ENCODE measurements at regions not wholly inside any gene's neighbourhood (a gene's known extent, or its start where the extent isn't known, plus 50 kb on each side); places are given as distances from the start of the nearest gene placed in this dataset.

DNA sequence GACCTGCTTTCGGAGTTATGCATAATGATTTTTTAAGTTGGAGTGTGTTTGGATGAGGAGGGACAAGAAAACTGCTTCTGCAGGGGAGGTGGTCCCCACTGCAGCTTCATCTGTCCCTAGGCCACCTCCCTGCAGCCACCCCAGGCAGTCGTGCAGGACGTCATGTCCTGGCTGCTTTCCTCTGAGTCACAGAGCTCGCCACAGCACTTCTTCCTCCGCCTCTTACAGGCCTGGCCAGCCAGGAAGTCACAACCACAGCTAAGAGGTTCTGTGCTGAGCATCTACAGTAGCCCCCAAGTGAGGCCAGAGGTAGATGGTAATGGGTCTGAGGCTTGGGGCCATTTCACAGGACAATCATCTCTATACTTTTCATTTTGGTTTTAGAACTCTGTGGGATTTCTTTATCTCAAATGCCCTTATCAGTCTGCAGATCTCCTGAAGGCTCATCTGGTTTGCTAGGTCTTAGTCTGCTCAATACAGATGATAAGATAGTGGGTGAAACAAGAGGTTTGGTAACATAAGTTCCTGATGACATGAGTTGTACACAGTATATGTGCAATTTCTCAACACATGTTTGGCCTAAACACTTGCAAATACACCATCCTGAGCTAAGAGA, 106.4 kb downstream of the ARF6 start:
- DNase-seq = no peak

- no peak for DNase-seq
These were observed 107.0 kb downstream of the ARF6 start for GRCh38 chr14:49999826-50000379.

GRCh38 chr14:50000380-50001150, 107.7 kb downstream of the ARF6 start:
- DNase-seq = no peak

DNA sequence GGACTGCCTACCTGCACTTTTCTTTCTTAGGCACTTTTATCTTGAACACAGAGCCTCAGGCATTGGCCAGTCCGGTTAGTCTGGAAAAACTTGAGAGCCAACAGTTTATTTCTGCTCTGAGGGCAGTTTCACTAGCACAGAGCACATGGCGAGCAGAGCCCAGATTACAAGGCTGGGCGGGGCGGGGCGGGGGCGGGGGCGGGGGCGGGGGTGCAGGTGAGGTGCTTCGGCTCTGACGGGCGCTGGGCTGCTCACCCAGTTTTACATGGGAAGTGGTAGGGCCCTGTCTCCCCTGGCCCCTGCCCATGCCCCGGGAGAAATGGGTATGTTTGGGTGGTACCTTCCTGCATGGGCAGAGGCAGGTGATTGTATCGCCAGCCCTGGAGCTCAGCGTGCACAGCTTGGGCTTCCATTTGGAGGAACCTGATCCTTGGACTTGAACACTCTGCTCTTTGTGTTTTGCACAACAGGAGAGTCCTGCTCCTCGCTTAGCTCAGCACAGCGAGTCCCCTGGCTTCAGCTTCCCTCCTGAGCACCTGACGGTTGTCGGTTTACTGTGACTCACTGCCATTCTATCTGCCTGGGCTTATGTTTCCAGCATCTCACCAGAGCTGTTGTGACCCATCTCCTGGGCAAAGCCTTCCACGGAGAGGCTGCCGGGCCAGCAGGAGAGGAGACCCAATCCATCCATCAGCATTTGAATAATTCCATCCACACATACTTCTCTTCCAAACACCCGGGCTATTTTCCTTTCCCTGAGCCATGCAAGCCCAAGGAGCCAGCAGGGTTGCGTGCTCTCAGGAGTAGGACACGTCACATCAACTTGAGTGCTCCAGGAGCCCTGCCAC, 108.5 kb downstream of the ARF6 start:
- DNase-seq = no peak

DNA sequence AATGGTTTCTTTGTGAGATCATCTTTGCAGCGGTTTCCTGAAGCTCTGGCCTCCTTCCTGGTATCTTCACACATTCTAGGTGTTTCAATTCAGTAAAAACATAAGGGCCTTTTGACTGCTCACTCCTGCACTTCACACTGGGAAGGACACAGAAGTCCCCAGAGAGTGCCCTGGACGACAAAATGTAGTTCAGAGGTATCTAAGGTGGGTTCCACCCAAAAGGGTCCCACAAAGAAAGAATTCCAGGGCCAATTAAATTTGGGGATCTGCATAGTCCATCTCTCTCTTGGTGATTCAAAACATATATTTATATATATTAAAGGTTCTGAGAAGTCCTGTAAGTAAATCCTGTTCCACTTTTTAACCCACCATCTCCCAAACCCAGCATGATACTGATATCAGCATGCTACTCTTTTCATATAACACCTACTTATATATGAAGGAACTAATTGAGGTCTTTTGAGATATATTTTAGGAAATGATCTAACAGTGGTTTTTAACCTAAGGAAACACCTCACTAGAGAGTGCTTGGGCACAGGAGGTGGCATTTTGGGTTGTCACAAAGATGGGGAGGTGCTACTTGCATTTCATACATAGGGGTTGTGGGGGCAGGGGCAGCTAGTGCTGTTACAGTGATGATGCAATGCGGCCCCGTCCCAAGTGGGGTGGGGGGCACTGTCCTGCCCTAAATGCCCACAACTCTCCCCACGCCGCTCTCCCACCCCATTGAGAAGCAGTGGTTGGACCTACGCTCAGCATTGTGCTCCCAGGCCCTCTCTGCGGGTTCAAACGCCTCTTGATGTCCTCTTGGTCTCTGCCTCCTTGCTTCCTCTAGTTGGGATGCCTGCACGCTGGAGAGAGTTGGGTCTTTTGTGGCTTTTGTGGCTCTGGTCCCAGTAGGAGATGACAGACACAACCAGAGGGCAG, 109.4 kb downstream of the ARF6 start:
- no peak for DNase-seq

DNA sequence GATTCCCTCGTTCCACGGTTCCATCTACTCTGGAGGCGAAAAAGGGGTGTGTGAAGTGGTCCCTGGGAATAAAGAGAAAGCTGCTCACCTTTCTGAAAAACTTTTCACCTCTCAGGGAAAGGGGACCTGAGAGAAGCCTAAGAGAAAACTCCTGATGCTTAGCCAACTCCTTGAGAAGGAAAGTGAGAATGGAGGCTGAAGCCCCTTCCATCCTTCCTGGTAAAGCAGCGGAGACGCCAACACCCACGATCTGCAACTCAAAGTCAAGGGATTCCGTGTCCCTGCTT, 110.0 kb downstream of the ARF6 start:
- DNase-seq = no peak

- DNase-seq = peak; percentile 54
These were observed 110.5 kb downstream of the ARF6 start for GRCh38 chr14:50003213-50004021.

- DNase-seq = no peak
These were observed 110.2 kb downstream of the VCPKMT start for GRCh38 chr14:50006141-50006540.

- DNase-seq = no peak
These were observed 109.1 kb downstream of the VCPKMT start for GRCh38 chr14:50007123-50007903.

- no peak for DNase-seq
These were observed 107.8 kb downstream of the VCPKMT start for GRCh38 chr14:50008562-50008961.

- DNase-seq = no peak
These were observed 107.4 kb downstream of the VCPKMT start for GRCh38 chr14:50008974-50009373.

GRCh38 chr14:50010752-50011151, 105.6 kb downstream of the VCPKMT start:
- DNase-seq = no peak

DNA sequence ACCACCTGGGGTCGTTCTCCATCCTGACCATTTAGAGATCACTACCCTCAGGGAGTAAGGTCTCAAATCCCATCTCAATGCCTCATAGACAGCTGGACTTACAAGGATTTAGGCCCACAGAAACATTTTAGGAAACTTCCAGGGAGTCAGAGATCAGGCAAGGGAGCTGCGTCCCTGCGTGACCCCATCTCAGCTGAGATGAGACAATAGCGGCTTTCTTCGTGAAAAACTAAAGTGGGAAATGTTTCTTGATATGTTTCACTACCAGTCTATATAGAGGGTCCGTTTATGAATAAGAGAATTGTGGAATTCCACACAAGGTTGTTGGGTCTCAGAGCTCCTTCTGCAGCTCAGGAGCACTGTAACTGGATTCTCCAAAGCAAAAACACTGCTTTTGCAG, 105.1 kb downstream of the VCPKMT start:
- DNase-seq = no peak

DNA sequence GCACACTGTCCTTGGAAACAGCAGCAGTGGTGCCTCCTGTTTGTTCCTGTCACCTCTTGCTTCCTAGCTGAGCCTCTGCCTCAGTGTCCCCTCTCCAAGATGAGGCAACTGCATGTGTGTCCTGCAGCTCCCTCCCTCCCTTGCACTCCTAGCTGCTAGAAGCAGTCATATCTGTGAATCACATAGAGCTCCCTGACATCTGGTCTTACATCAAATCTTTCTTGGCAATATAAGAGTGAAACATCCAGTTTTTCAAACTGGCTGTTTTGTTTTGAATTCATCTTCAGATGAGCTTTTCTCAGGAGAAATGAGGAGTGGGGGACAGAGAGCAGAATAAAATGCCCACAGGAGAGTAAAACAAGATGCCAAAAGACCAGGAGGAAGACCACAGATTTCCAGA, 103.7 kb downstream of the VCPKMT start:
- DNase-seq = no peak

DNA sequence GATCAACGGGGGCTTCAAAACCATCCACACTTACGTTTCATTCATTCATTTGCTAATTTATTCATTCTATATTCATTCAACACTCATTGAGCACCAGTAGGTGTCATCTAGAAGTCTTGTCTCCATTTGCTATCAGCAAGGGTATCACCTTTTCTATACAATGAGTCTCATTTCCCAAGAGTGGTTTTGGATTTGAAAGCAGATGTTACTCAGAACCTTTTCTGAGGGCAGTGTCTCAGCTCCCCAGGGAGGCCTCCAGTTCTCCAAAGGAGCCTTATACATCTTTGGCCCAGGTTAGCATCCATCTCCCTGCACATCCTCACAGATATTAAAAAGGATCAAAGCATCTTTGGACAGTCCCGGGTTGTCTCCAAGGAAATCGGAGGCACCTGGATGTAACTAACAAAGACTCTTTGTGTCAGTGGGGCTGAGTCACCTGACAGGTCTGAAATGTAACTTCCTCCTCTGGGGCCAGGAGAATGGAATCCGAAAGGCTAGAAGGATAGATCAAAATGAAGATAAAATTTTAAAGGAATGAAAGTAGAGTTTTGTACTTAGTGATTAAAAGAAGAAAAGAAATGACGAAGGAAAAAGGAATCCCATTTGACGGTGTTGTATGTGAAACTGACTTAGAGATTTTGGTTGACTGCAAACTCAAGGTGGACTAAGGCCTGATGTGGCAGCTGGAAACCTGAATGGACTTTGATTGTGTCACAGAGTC, 103.0 kb downstream of the VCPKMT start:
- DNase-seq = no peak

- DNase-seq = no peak
These were observed 102.4 kb downstream of the VCPKMT start for GRCh38 chr14:50013934-50014333.

DNA sequence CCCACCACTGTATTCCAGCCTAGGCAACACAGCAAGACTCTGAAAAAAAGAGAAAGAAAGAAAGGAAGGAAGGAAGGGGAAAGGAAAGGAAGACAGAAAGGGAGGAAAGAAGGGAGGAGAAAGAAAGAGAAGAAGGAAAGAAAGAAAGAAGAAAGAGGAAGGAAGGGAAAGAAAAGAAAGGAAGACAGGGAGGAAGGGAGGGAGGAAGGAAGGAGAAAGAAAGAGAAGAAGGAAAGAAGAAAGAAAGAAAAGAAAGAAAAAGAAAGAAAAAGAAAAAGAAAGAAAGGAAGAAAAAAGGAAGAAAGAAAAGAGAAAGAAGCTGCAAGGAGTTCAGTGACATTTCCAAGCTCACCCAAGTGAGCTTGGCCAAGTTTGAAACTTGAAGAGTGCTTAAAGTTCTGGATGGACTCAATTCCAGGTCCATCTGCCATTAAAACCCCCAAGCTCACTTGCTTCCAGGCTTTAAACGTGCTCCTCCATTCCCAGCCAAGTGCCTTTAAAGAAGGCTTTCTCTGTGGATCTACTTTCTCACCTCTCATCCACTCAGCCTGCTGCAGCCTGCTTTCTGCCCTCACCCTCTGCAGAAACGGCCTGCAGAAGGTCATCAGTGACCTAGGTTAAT, 101.5 kb downstream of the VCPKMT start:
- no peak for DNase-seq

- DNase-seq = no peak
These were observed 100.7 kb downstream of the VCPKMT start for GRCh38 chr14:50015716-50016115.

Data from renal pelvis (tissue), 1 donor.